NB4 (cell line): ENCODE measurements at regions not wholly inside any gene's neighbourhood (a gene's known extent, or its start where the extent isn't known, plus 50 kb on each side); places are given as distances from the start of the nearest gene placed in this dataset.

Experiments used
- POLR2A ChIP-seq: IDR thresholded peaks from 2 replicates; pipeline ENCODE4 v1.6.1; 2011; ENCODE audit warnings: mild to moderate bottlenecking; ENCODE audit not compliant: insufficient read length; ENCODE audit errors: extremely low read depth
- TF ChIP-seq, protein P1 (sequence below): IDR thresholded peaks from one replicate; pipeline ENCODE4 v1.5.1; 2012; ENCODE audit warnings: low read depth, low read length
- TF ChIP-seq, protein P2 (sequence below): IDR thresholded peaks from 2 replicates; pipeline ENCODE4 v1.6.1; 2011; ENCODE audit warnings: low read depth, low read length

DNA sequence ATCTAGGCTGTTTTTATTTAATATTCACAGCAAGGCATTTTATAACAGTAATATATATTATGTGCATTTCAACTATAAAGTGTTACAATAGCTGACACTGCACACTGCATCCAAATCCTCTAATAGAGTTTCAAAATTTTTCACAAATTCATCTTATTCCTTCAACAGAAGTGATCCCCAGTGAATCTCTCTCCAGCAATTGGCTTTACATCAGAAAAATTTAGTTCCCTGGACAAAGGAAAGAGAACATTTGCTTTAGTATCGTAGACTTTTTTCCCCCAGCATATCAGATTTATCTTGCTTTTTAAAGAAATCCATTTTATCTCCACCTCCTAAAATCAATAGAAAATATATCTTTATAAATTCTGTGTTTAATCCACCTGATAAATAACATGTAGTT lies 868.6 kb downstream of the TBL1XR1 start:
- TF ChIP-seq, protein P1, sequence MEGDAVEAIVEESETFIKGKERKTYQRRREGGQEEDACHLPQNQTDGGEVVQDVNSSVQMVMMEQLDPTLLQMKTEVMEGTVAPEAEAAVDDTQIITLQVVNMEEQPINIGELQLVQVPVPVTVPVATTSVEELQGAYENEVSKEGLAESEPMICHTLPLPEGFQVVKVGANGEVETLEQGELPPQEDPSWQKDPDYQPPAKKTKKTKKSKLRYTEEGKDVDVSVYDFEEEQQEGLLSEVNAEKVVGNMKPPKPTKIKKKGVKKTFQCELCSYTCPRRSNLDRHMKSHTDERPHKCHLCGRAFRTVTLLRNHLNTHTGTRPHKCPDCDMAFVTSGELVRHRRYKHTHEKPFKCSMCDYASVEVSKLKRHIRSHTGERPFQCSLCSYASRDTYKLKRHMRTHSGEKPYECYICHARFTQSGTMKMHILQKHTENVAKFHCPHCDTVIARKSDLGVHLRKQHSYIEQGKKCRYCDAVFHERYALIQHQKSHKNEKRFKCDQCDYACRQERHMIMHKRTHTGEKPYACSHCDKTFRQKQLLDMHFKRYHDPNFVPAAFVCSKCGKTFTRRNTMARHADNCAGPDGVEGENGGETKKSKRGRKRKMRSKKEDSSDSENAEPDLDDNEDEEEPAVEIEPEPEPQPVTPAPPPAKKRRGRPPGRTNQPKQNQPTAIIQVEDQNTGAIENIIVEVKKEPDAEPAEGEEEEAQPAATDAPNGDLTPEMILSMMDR = no peak
- no peak for TF ChIP-seq POLR2A
- TF ChIP-seq, protein P2, sequence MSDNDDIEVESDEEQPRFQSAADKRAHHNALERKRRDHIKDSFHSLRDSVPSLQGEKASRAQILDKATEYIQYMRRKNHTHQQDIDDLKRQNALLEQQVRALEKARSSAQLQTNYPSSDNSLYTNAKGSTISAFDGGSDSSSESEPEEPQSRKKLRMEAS = no peak
